Stimulated activated CD8-positive, alpha-beta memory T cell treated with anti-CD3 and anti-CD28 coated beads, Interleukin-12 subunit alpha, Interleukin-12 subunit beta, amount 100 ng/mL, for 1 hour (primary cell): ENCODE measurements at regions not wholly inside any gene's neighbourhood (a gene's known extent, or its start where the extent isn't known, plus 50 kb on each side); places are given as distances from the start of the nearest gene placed in this dataset.
"Not testable (repeated sequence)": the region's sequence is repeated elsewhere in the genome, so short reads cannot be mapped to it uniquely, and the experiment has no call there.

Experiments
- DNase-seq: peaks from one replicate; pipeline ENCODE4 v3.0.0-alpha.2; 2020; ENCODE audit warnings: low read depth

DNA sequence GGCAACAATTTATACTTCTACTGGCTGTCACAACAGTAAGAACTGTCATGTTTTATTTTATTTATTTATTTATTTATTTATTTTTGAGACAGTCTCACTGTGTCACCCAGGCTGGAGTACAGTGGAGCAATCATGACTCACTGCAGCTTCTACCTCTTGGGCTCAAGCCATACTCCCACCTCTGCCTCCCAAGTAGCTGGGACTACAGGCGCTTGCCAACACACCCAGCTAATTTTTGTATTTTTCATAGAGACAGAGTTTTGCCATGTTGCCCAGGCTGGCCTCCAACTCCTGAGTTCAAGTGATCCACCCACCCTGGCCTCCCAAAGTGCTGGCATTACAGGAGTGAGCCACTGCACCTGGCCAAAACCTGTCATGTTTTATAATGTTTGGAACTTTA, 255.1 kb upstream of the DUSP10 start:
- not testable (repeated sequence) for DNase-seq

- DNase-seq: no peak
Observed at GRCh38 chr1:221994939-221995338, 253.1 kb upstream of the DUSP10 start.

GRCh38 chr1:221994274-221994698, 252.4 kb upstream of the DUSP10 start:
- DNase-seq: no peak

- no peak for DNase-seq
Observed at GRCh38 chr1:221993444-221993948, 251.6 kb upstream of the DUSP10 start.

DNA sequence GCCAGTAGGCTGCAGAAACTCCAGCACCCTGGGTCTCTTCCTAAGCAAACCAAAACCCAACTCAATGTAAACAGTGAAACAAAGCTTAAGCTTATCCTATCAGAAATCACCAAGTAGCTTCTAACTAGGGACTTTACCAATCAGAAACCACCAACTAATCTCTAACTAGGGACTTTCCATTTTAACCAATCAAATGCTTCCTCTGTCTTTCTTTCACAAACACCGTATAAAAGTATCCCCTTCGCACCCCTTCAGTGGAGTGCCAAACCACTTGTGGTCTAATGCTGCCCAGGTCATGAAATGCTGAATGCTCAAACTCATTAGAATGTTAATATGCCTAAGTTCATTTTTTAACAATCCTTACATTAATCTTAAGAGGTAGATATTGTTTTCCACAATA, 250.5 kb upstream of the DUSP10 start:
- DNase-seq: no peak

- no peak for DNase-seq
Observed at GRCh38 chr1:221991221-221991620, 249.3 kb upstream of the DUSP10 start.

DNA sequence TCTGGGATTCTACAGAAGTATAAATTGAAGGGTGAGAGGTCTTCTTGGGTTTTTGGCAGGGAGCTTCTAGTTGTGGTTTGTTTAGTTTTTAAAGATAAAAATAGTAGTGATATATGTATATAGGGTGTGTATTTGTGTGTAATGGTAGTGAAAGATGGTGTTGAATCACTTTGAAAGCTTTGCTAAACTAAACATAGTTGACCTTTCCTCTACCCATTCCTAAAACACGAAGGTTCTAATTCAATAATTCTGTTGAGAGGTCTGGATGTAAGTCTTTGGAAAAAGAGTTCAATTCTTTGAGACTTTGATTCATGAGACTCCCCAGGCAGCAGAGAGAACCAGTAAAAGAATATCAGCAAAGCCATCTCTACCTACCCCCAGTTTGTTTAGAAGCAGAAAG, 247.9 kb upstream of the DUSP10 start:
- DNase-seq: no peak

GRCh38 chr1:221988829-221989228, 246.9 kb upstream of the DUSP10 start:
- DNase-seq: no peak

DNA sequence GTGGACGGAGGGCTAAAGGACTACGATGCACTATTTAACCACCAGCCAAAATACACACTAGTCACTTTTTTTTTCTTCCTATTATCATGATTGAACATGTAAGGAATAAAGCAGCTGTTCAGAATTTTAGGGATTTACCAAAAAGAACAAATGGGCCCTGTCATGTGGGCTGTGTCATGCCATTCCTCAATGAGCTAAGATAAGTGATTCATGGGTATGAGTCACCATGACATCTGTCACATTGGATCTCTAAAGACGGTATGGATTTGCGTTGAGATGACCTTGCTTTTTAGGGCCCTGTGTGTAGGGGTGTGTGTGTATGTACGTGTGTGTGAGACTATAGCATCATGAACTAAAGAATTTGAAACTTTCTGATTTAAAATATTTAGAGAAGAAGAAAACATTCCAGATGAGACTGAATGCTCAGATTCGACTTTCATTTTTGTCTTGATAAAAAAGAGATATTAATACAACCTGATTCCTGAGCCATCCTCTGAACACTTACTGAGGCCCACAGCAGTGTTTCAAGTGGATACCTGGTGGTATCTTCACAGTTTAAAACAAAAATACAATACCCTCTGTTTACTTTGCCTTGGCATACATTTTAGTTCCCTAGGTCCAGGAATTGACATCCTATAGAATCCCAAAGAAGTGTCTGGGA, 246.1 kb upstream of the DUSP10 start:
- no peak for DNase-seq

GRCh38 chr1:221983444-221983843, 241.6 kb upstream of the DUSP10 start:
- DNase-seq: no peak

- DNase-seq: no peak
Observed at GRCh38 chr1:221981461-221981860, 239.6 kb upstream of the DUSP10 start.

GRCh38 chr1:221979444-221980032, 237.6 kb upstream of the DUSP10 start:
- no peak for DNase-seq

DNA sequence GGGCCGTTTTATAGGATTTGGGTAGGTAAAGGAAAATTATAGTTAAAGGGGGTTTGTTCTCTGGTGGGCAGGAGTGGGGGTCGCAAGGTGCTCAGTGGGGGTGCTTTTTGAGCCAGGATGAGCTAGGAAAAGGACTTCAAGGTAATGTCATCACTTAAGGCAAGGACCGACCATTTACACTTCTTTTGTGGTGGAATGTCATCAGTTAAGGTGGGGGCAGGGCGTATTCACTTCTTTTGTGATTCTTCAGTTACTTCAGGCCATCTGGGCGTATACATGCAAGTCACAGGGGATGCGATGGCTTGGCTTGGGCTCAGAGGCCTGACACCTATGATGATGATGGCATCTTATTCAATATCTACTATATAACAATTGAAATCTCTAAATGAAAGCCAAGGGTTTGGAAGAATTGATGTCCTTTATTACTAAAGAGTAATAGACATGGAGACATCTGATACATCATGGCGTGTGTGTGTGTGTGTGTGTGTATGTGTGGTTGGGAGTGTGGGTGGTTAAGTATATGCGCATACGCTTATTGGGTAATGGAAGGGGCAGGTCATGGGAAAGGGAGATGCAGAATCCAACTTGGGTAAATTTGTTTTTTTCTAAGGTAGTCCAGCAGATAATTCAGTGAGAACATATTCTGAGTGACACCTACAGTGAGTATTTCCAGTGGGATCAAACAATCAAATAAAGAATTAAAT, 236.9 kb upstream of the DUSP10 start:
- not testable (repeated sequence) for DNase-seq

DNA sequence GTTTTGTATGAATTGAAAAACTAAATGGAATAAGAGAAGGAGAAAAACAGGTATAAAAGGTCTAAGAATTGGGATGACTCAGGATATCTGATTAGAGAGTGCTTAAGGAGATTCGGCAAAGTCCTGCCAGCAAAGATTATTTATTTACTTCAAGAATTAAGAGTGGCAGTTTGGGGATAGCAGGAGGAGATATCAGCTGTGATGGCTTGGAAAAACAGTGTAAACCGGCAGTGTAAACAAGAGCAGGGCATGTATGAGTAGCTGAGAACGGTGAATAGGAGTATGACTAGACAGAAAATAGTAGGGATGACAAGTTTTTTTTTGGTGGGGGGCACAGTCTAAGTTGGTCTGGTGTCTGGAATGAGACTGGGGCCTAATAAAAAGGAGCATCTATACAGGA, 231.9 kb upstream of the DUSP10 start:
- DNase-seq: not testable (repeated sequence)

DNA sequence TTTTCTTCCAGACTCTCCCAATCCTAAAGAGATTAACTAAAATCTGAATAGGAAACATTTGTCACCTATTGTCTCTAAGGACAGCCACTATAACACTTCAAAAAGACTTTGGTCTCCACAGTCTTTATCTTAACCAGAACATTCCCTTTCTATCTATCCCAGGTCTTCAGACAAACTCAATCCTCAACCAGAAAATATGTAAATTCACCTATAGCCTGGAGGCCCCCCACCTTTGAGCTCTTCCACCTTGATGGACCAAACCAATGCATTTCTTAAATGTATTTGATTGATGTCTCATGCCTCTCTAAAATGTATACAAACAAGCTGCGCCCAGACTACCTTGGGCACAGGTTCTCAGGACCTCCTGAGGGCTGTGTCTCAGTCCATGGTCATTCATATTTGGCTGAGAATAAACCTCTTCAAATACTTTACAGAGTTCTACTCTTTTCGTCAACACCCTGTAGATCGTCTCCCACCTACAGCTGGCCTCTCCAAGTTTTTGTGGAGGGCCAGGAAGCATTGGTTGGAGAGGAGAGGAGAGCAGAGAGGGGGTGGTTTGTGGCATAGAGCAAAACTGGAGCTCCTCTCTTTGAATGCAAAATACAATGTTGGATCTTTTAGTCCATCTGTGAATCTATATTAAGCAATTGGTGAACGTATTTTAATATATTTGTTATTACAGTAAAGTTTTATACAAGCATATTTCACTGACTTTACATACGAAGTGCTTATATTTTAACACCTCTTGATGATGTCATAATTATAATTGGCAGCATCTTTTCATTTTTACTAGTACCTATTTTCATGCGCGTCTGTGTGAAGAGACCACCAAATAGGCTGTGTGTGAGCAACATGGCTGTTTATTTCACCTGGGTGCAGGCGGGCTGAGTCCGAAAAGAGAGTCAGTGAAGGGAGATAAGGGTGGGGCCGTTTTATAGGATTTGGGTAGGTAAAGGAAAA, 230.7 kb upstream of the DUSP10 start:
- no peak for DNase-seq

GRCh38 chr1:221971035-221971434, 229.1 kb upstream of the DUSP10 start:
- not testable (repeated sequence) for DNase-seq

- DNase-seq: not testable (repeated sequence)
Observed at GRCh38 chr1:221969298-221969858, 227.5 kb upstream of the DUSP10 start.

GRCh38 chr1:221967538-221967937, 225.6 kb upstream of the DUSP10 start:
- DNase-seq: not testable (repeated sequence)

DNA sequence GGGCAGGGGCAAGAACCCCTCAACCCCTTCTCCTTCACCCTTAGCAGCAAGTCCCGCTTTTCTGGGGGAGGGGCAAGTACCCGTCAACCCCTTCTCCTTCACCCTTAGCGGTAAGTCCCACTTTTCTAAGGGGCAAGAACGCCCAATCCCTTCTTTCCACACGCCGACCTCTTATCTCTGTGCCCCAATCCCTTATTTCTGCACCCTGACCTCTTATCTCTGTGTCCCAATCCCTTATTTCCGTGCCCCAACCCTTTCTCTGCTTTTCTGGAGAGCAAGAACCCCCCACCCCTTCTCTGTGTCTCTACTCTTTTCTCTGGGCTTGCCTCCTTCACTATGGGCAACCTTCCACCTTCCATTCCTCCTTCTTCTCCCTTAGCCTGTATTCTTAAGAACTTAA, 225.0 kb upstream of the DUSP10 start:
- DNase-seq: not testable (repeated sequence)

DNA sequence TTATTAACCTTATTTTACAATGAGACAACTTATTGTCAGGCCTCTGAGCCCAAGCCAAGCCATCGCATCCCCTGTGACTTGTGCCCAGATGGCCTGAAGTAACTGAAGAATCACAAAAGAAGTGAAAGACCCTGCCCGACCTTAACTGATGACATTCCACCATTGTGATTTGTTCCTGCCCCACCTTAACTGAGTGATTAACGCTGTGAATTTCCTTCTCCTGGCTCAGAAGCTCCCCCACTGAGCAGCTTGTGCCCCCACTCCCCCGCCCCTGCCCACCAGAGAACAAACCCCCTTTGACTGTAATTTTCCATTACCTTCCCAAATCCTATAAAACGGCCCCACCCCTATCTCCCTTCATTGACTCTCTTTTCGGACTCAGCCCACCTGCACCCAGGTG, 224.0 kb upstream of the DUSP10 start:
- DNase-seq: not testable (repeated sequence)

DNA sequence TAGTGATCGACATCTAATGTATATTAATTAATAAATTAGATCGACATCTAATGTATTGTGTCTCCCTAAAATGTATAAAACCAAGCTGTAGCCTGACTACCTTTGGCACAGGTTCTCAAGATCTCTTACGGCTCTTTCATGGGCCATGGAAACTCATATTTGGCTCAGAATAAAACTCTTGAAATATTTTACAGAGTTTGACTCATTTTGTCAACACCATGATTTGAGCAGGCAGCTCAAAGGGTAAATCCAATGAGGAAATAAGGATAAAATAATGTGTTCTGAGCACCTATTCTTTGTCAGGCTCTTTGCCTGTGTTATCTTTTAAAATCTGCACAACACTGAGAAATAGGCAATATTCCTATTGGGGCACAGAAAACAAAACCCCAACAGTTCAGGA, 223.4 kb upstream of the DUSP10 start:
- DNase-seq: no peak

- DNase-seq: no peak
Observed at GRCh38 chr1:221963742-221964141, 221.9 kb upstream of the DUSP10 start.
